CD14-positive monocyte (primary cell): ENCODE measurements at regions not wholly inside any gene's neighbourhood (a gene's known extent, or its start where the extent isn't known, plus 50 kb on each side); places are given as distances from the start of the nearest gene placed in this dataset.

Experiments used
- DNase-seq, 3 donors: peaks; one replicate each; pipeline ENCODE4 v3.0.0-alpha.2; 2011 to 2022
- H2AFZ ChIP-seq: 2 replicates; pipeline ENCODE4 v1.6.0; 2012; ENCODE audit warnings: mild to moderate bottlenecking, low read depth, low read length, inconsistent platforms; ENCODE audit not compliant: insufficient read depth, poor library complexity, severe bottlenecking
- H3K27ac ChIP-seq, 2 donors: 1 replicate in 1 of 2; 2 replicates in 1 of 2; pipeline ENCODE4 v1.5.1; 2012 to 2013; ENCODE audit warnings: low read length in 2 of 2, control low read depth in 1 of 2, inconsistent platforms in 1 of 2, low read depth in 1 of 2, mild to moderate bottlenecking in 1 of 2
- H3K27me3 ChIP-seq, 2 donors: one replicate each; pipeline versions ENCODE4 v1.6.0 to v1.6.1; 2011 to 2013; ENCODE audit warnings: low read length in 2 of 2; ENCODE audit not compliant: control insufficient read depth in 2 of 2, insufficient read depth in 2 of 2
- H3K36me3 ChIP-seq, 2 donors: replicated peaks in 1 of 2; 1 replicate in 1 of 2; 2 replicates in 1 of 2; pipeline versions ENCODE4 v1.5.1 to v1.6.1; 2012 to 2013; ENCODE audit warnings: low read length in 2 of 2, control low read depth in 1 of 2, inconsistent platforms in 1 of 2, mild to moderate bottlenecking in 1 of 2; ENCODE audit not compliant: insufficient read depth in 2 of 2, control insufficient read depth in 1 of 2
- H3K4me1 ChIP-seq, 2 donors: 1 replicate in 1 of 2; 2 replicates in 1 of 2; pipeline versions ENCODE4 v1.5.1 to v1.6.1; 2012 to 2013; ENCODE audit warnings: low read length in 2 of 2, control low read depth in 1 of 2, inconsistent platforms in 1 of 2, mild to moderate bottlenecking in 1 of 2, moderate library complexity in 1 of 2; ENCODE audit not compliant: insufficient read depth in 2 of 2, control insufficient read depth in 1 of 2
- H3K4me2 ChIP-seq: replicated peaks from 2 replicates; pipeline ENCODE3; 2012; ENCODE audit warnings: low read length, moderate library complexity, mild to moderate bottlenecking; ENCODE audit not compliant: poor library complexity, severe bottlenecking; ENCODE audit errors: extremely low read depth
- H3K4me3 ChIP-seq, 3 experiments: fragments of 200-600 bp in 1 of 3; sonication (generic) in 1 of 3; replicated peaks in 1 of 3; 1 replicate in 2 of 3; 2 replicates in 1 of 3; pipeline ENCODE4 v1.5.1; 2011 to 2013; ENCODE audit warnings: low read length in 3 of 3, mild to moderate bottlenecking in 3 of 3, control low read depth in 2 of 3, low read depth in 2 of 3, inconsistent platforms in 1 of 3, moderate library complexity in 1 of 3
- H3K79me2 ChIP-seq: 2 replicates; pipeline ENCODE4 v1.6.0; 2012; ENCODE audit warnings: mild to moderate bottlenecking, control low read depth, inconsistent platforms, low read length, moderate library complexity; ENCODE audit not compliant: insufficient read depth
- H3K9ac ChIP-seq: 2 replicates; pipeline ENCODE4 v1.6.0; 2017; ENCODE audit warnings: low read length, mild to moderate bottlenecking; ENCODE audit not compliant: insufficient read depth, poor library complexity, severe bottlenecking
- H3K9me3 ChIP-seq, 2 donors: replicated peaks in 1 of 2; 1 replicate in 1 of 2; 2 replicates in 1 of 2; pipeline versions ENCODE4 v1.5.1 to v1.6.1; 2012 to 2013; ENCODE audit warnings: low read length in 2 of 2, control low read depth in 1 of 2; ENCODE audit not compliant: control insufficient read depth in 1 of 2, insufficient read depth in 1 of 2
- H4K20me1 ChIP-seq: 2 replicates; pipeline ENCODE4 v1.6.0; 2012; ENCODE audit warnings: mild to moderate bottlenecking, low read length, control low read depth, moderate library complexity; ENCODE audit not compliant: insufficient read depth
- H3K27ac Mint-ChIP-seq, 7 donors: one replicate each; pipeline ENCODE4 v1.8.0; 2020; ENCODE audit warnings: mild to moderate bottlenecking in 7 of 7, mixed read lengths in 7 of 7, moderate library complexity in 6 of 7, inconsistent platforms in 2 of 7
- H3K27me3 Mint-ChIP-seq, 3 donors: one replicate each; pipeline ENCODE4 v1.8.0; 2021 to 2022; ENCODE audit warnings: low read depth in 3 of 3, mild to moderate bottlenecking in 3 of 3, mixed read lengths in 3 of 3, moderate library complexity in 3 of 3, inconsistent platforms in 1 of 3
- H3K36me3 Mint-ChIP-seq, 2 donors: one replicate each; pipeline ENCODE4 v1.8.0; 2020; ENCODE audit warnings: mixed read lengths in 2 of 2, inconsistent platforms in 1 of 2, mild to moderate bottlenecking in 1 of 2
- H3K4me1 Mint-ChIP-seq: one replicate; pipeline ENCODE4 v1.8.0; 2020; ENCODE audit warnings: mild to moderate bottlenecking, mixed read lengths
- H3K4me3 Mint-ChIP-seq, 2 donors: one replicate each; pipeline ENCODE4 v1.8.0; 2020; ENCODE audit warnings: mild to moderate bottlenecking in 2 of 2, mixed read lengths in 2 of 2, moderate library complexity in 1 of 2
- H3K9me3 Mint-ChIP-seq, 7 donors: one replicate each; pipeline ENCODE4 v1.8.0; 2020 to 2022; ENCODE audit warnings: mixed read lengths in 7 of 7, mild to moderate bottlenecking in 6 of 7, moderate library complexity in 6 of 7, inconsistent platforms in 2 of 7
- CTCF ChIP-seq: fragments of 200-600 bp; IDR thresholded peaks from one replicate; pipeline ENCODE4 v1.8.0; 2022; ENCODE audit warnings: antibody characterized with exemption, mild to moderate bottlenecking
- WGBS: methylation state at CpG from one replicate; pipeline ENCODE4 v1.1.5; 2013; ENCODE audit warnings: missing lambda C conversion rate; ENCODE audit not compliant: insufficient coverage; 5-methylcytosine and 5-hydroxymethylcytosine counted together
- intact Hi-C, 2 donors: fragments of 100-400 bp; cut with micrococcal nuclease; formaldehyde crosslinking; loops; one replicate each; pipeline versions ENCODE4 v1.15.0 to v1.15.1; 2023

DNA sequence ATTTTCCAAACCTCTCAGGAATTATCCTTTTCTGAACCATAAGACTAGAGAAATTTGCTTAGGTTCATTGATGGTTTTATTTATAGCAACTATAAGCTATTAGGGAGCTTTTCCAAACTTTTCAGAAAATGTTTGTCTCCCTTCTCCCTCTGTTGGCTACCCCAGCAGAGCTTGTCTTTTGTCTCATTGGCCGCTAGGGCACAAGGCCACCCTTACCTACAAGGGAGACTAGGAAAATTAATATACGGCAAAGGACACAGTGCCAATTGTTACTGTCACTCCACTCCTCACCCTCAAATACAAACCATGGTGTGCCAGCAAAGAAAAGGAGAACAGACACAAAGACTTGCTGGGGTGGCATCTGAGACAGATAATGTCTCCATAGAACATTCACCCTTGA lies 471.4 kb downstream of the XPNPEP1 start:
- Mint-ChIP-seq H3K27ac (no peak overlapping the region), H3K36me3 (no peaks in the 10 kb centered on the region), H3K4me3 (no peak overlapping the region), H3K27me3 (peaks cover 15 to 19% (median 17%) of the 10 kb centered on the region in 3 donors), H3K9me3 (peaks cover 0 to 6% (median 2%) of the 10 kb centered on the region in 7 donors), H3K4me1 (no peaks in the 10 kb centered on the region)
- Histone ChIP-seq H3K4me2 (no peak overlapping the region), H3K27ac (no peak overlapping the region), H3K36me3 (no peaks in the 10 kb centered on the region), H4K20me1 (no peaks in the 10 kb centered on the region), H3K79me2 (no peaks in the 10 kb centered on the region), H3K4me1 (no peaks in the 10 kb centered on the region), H3K9ac (no peak overlapping the region), H3K9me3 (no peaks in the 10 kb centered on the region), H3K4me3 (no peak overlapping the region), H3K27me3 (peaks cover 6 to 9% of the 10 kb centered on the region in 2 donors), H2AFZ (no peak overlapping the region)
- no peak for TF ChIP-seq CTCF
- intact Hi-C loops: no loop called here
- no peak for DNase-seq
- WGBS: 78% methylated on average over 2 of the region's 2 CpGs

DNA sequence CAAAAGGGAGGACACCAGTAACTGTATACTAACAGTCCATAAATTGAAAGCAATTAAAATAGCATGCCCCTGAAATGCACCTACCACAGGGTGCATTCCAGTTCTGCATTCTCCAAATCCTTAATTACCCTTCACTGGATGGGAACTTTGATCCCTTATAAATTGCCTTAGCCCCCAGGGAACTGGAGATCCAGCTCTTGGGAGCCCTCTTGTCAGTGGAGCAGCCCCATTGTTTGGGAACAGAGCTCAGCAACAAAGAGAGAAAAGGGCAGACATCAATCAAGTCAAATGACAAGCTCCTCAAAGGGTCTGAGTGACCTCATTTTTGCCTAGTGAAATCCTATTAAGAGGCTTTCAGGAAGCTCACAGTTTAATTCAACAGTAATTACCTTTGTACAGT lies 472.6 kb downstream of the XPNPEP1 start:
- Histone ChIP-seq H4K20me1 (no peaks in the 10 kb centered on the region), H3K27ac (no peak overlapping the region), H3K4me2 (no peak overlapping the region), H3K9me3 (no peaks in the 10 kb centered on the region), H3K36me3 (no peaks in the 10 kb centered on the region), H2AFZ (no peak overlapping the region), H3K4me1 (no peaks in the 10 kb centered on the region), H3K9ac (no peak overlapping the region), H3K27me3 (peaks cover 0 to 1% of the 10 kb centered on the region in 2 donors), H3K4me3 (no peak overlapping the region), H3K79me2 (no peaks in the 10 kb centered on the region)
- DNase-seq: no peak
- Mint-ChIP-seq H3K4me3 (no peak overlapping the region), H3K36me3 (no peaks in the 10 kb centered on the region), H3K9me3 (peaks cover 0 to 2% (median 0%) of the 10 kb centered on the region in 7 donors), H3K27me3 (peaks cover 4 to 7% (median 5%) of the 10 kb centered on the region in 3 donors), H3K27ac (no peak overlapping the region), H3K4me1 (no peaks in the 10 kb centered on the region)
- TF ChIP-seq CTCF: no peak
- intact Hi-C loops: no loop called here
